ENCODE measurements at regions not wholly inside any gene's neighbourhood (a gene's known extent, or its start where the extent isn't known, plus 50 kb on each side); places are given as distances from the start of the nearest gene placed in this dataset.

DNA sequence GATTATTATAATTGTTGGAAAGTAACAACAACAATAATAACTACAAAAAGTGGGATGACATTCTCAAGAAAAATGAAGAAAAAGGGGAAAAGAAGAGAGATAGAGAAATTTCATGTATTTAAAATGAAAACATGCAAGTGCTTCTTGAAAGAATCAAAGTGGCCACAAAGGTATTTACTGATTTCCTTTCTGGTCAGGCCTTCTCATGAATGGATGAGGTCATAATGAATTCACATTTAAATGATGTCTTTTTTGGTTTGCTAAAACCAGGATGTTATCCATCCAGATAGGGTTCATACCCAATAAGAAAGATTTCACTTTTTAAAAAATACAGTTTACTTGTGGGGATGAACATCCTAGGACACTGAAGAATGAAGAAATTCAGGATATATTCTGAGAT is 446.4 kb upstream of the PTGER4 start:
- no peak overlapping the region for H3K14ac ChIP-seq (ENCODE audit: insufficient read depth, low read length)
- H4K8ac ChIP-seq (replicated peaks; ENCODE audit: insufficient read length, low read depth, low read length): no peak overlapping the region
- no peak overlapping the region for H3K27ac ChIP-seq (ENCODE audit: insufficient read length, low read depth, low read length)
- H3K56ac ChIP-seq (ENCODE audit: insufficient read length, low read depth, low read length): no peak overlapping the region
- H4K91ac ChIP-seq (ENCODE audit: insufficient read length, low read depth, low read length): no peak overlapping the region
- no peaks in the 10 kb centered on the region for H3K79me1 ChIP-seq (ENCODE audit: insufficient read depth, low read depth, low read length, poor library complexity, severe bottlenecking)
- H2BK5ac ChIP-seq (ENCODE audit: insufficient read length, low read length): no peak overlapping the region
- no peaks in the 10 kb centered on the region for H3K9me3 ChIP-seq (ENCODE audit: control insufficient read depth, low read depth, low read length)
- DNase-seq: no peak
- H2AFZ ChIP-seq (ENCODE audit: low read length): no peak overlapping the region
- peaks cover 2 to 6% of the 10 kb centered on the region in 2 experiments; a peak in 2 of 4 replicates for H3K4me1 Mint-ChIP-seq
- no peak overlapping the region for H3K9ac ChIP-seq (ENCODE audit: extremely low read depth, insufficient read length, low read length)
- H3K36me3 Mint-ChIP-seq (ENCODE audit: insufficient read depth in 1 of 3, low read depth in 3 of 3): no peaks in the 10 kb centered on the region
- no peak overlapping the region for H3K4me2 ChIP-seq (ENCODE audit: insufficient read depth, insufficient read length, low read length)
- TF ChIP-seq, protein P1, sequence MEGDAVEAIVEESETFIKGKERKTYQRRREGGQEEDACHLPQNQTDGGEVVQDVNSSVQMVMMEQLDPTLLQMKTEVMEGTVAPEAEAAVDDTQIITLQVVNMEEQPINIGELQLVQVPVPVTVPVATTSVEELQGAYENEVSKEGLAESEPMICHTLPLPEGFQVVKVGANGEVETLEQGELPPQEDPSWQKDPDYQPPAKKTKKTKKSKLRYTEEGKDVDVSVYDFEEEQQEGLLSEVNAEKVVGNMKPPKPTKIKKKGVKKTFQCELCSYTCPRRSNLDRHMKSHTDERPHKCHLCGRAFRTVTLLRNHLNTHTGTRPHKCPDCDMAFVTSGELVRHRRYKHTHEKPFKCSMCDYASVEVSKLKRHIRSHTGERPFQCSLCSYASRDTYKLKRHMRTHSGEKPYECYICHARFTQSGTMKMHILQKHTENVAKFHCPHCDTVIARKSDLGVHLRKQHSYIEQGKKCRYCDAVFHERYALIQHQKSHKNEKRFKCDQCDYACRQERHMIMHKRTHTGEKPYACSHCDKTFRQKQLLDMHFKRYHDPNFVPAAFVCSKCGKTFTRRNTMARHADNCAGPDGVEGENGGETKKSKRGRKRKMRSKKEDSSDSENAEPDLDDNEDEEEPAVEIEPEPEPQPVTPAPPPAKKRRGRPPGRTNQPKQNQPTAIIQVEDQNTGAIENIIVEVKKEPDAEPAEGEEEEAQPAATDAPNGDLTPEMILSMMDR (conservative IDR thresholded peaks at IDR 0.05): no peak
- no peaks in the 10 kb centered on the region for H3K79me2 ChIP-seq (ENCODE audit: insufficient read depth, low read length)
- H2AK5ac ChIP-seq (ENCODE audit: insufficient read length, low read length): no peak overlapping the region
- no peak overlapping the region for H2BK12ac ChIP-seq (ENCODE audit: insufficient read length, low read depth, low read length)
- H4K20me1 ChIP-seq (ENCODE audit: control insufficient read depth, insufficient read depth, insufficient read length): no peaks in the 10 kb centered on the region
- H3T11ph ChIP-seq (ENCODE audit: low read length): no peak overlapping the region
- H3K4me3 Mint-ChIP-seq: no peak overlapping the region
- H4K5ac ChIP-seq (ENCODE audit: insufficient read length, low read depth, low read length): no peak overlapping the region
- no peaks in the 10 kb centered on the region for H3K4me1 ChIP-seq (ENCODE audit: insufficient read depth, low read length)
- H3K18ac ChIP-seq (ENCODE audit: insufficient read length, low read depth, low read length): no peak overlapping the region
- no peak overlapping the region for H3K27ac Mint-ChIP-seq
- no peak overlapping the region for H2BK20ac ChIP-seq (ENCODE audit: low read depth, low read length, poor library complexity, severe bottlenecking)
- no peak overlapping the region for H2BK120ac ChIP-seq (ENCODE audit: low read depth, low read length, poor library complexity, severe bottlenecking)
- no peak overlapping the region for H3K4ac ChIP-seq (ENCODE audit: low read depth, low read length)
- no peak overlapping the region for H3K23ac ChIP-seq (ENCODE audit: insufficient read length, low read depth, low read length)
- H3K23me2 ChIP-seq (ENCODE audit: insufficient read length, low read depth, low read length, poor library complexity, severe bottlenecking): no peaks in the 10 kb centered on the region
- no peaks in the 10 kb centered on the region for H3K27me3 Mint-ChIP-seq (ENCODE audit: low read depth)
- no peaks in the 10 kb centered on the region for H3K9me3 Mint-ChIP-seq
- H2BK15ac ChIP-seq (ENCODE audit: low read depth, low read length): no peak overlapping the region
- no peaks in the 10 kb centered on the region for H3K27me3 ChIP-seq (ENCODE audit: insufficient read depth, low read length)

Measured in H9 (cell line).